Stimulated activated naive B cell treated with anti-CD40 and anti-IgM and Interleukin-4, amounts not matched to agents 10 μg/mL and 1 μg/mL and 100 μg/mL, for 72 hours (primary cell): ENCODE measurements at regions not wholly inside any gene's neighbourhood (a gene's known extent, or its start where the extent isn't known, plus 50 kb on each side); places are given as distances from the start of the nearest gene placed in this dataset.

Source experiments
- ATAC-seq, 2 donors: fragments of 150-1000 bp; cut with Tn5 transposase; replicated peaks; 2 replicates each; pipeline ENCODE4 v1.10.0; 2021; ENCODE audit warnings: moderate library complexity in 1 of 2
- DNase-seq: peaks from one replicate; pipeline ENCODE4 v3.0.0; 2021
- H3K27ac Mint-ChIP-seq: one replicate; pipeline ENCODE4 v1.8.0; 2022; ENCODE audit warnings: mild to moderate bottlenecking, mixed read lengths
- H3K27me3 Mint-ChIP-seq, 2 donors: one replicate each; pipeline ENCODE4 v1.8.0; 2022; ENCODE audit warnings: mixed read lengths in 2 of 2
- H3K36me3 Mint-ChIP-seq, 2 donors: one replicate each; pipeline ENCODE4 v1.8.0; 2022; ENCODE audit warnings: mixed read lengths in 2 of 2, mild to moderate bottlenecking in 1 of 2
- H3K4me1 Mint-ChIP-seq, 2 donors: one replicate each; pipeline ENCODE4 v1.8.0; 2022; ENCODE audit warnings: mixed read lengths in 2 of 2, mild to moderate bottlenecking in 1 of 2
- H3K4me3 Mint-ChIP-seq, 2 donors: one replicate each; pipeline ENCODE4 v1.8.0; 2022; ENCODE audit warnings: mild to moderate bottlenecking in 2 of 2, mixed read lengths in 2 of 2, moderate library complexity in 1 of 2
- H3K9me3 Mint-ChIP-seq, 2 donors: one replicate each; pipeline ENCODE4 v1.8.0; 2022; ENCODE audit warnings: mixed read lengths in 2 of 2, mild to moderate bottlenecking in 1 of 2

DNA sequence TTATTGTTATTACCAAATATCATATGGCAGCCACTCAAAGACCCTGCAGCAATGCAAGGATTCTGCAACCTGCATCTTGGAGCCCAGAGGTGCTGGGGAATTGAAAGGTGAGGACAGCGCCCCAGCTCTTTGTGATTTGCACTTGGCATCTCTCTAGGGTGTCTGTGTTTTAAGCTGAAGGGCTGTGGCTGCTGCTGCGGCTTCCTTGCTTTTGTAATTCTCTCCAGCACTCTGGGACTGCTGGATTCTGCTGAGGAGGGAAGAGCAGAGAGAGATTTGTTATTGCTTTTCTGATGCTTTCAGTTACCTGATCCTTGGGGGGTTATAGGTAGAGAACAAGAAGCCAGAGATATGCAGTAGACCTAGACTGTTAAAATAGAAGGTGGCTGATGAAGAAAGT, 562.4 kb downstream of the EBF1 start:
- Mint-ChIP-seq H3K36me3 (no peaks in the 10 kb centered on the region), H3K4me1 (peaks cover 13 to 33% of the 10 kb centered on the region in 2 donors), H3K27me3 (peaks cover 0 to 3% of the 10 kb centered on the region in 2 donors), H3K4me3 (no peak overlapping the region), H3K9me3 (no peaks in the 10 kb centered on the region), H3K27ac (no peak overlapping the region)
- no peak for DNase-seq
- no peak for ATAC-seq

DNA sequence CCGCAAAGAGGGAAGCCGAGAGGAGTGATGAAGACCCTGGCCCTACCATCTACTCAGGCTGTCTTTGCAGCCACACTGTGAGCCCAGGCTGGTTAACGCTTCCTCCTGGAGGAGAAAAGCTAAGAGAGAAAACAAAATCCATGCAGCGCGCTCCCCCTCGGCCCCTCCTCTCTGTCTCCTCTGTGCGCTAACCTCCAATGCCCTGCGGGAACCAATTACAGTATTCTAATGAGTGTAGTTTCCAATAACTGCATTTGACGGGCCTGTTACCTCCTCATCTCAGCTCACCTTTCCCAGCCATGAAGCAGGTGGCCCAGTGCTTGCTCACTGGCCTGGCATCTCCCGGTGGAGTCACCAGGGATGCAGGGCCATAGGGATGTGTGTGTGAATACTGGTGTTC, 565.5 kb downstream of the EBF1 start:
- DNase-seq = no peak
- peaks cover 0 to 3% of the 10 kb centered on the region in 2 donors for H3K27me3 Mint-ChIP-seq
- H3K9me3 Mint-ChIP-seq = no peaks in the 10 kb centered on the region
- no peak overlapping the region for H3K27ac Mint-ChIP-seq
- no peak for ATAC-seq
- H3K4me3 Mint-ChIP-seq = no peak overlapping the region
- peaks cover 12 to 16% of the 10 kb centered on the region in 2 donors for H3K4me1 Mint-ChIP-seq
- H3K36me3 Mint-ChIP-seq = no peaks in the 10 kb centered on the region

GRCh38 chr5:158532739-158533138, 567.0 kb downstream of the EBF1 start:
- ATAC-seq = no peak
- no peak for DNase-seq
- no peaks in the 10 kb centered on the region for H3K9me3 Mint-ChIP-seq
- H3K4me1 Mint-ChIP-seq = peaks cover 1 to 2% of the 10 kb centered on the region in 2 donors
- no peak overlapping the region for H3K4me3 Mint-ChIP-seq
- H3K27me3 Mint-ChIP-seq = peaks cover 0 to 3% of the 10 kb centered on the region in 2 donors
- no peaks in the 10 kb centered on the region for H3K36me3 Mint-ChIP-seq
- H3K27ac Mint-ChIP-seq = no peak overlapping the region

DNA sequence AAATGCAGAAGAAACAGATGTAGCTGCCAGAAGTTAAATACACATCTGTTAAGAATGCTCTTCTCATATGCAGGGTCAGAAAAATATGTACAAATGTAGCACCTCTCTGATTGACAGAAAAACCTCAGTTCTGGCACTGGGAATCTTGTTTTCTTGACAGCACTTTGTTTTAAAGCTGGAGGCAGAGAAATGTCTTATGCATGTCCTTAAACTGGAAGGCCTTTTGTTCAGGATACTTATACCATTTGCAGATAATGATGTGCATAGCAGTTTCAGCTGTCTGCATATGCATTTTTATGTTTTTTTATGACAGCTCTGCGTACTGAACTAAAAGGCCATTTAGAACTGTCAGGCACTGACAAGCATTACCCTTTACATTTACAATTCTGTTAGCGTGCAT, 567.9 kb downstream of the EBF1 start:
- H3K27me3 Mint-ChIP-seq = peaks cover 0 to 3% of the 10 kb centered on the region in 2 donors

GRCh38 chr5:158530115-158530514, 569.6 kb downstream of the EBF1 start:
- Mint-ChIP-seq H3K36me3 (no peaks in the 10 kb centered on the region), H3K27ac (no peak overlapping the region), H3K4me1 (peaks cover 0 to 2% of the 10 kb centered on the region in 2 donors), H3K27me3 (no peaks in the 10 kb centered on the region), H3K4me3 (no peak overlapping the region), H3K9me3 (no peaks in the 10 kb centered on the region)
- DNase-seq = no peak
- ATAC-seq = no peak

More for the DNA sequence above, 567.9 kb downstream of the EBF1 start:
- Mint-ChIP-seq H3K36me3 (no peaks in the 10 kb centered on the region), H3K4me1 (peaks cover 0 to 2% of the 10 kb centered on the region in 2 donors), H3K9me3 (no peaks in the 10 kb centered on the region), H3K27ac (no peak overlapping the region), H3K4me3 (no peak overlapping the region)
- DNase-seq (no peak), ATAC-seq (no peak)

GRCh38 chr5:158529454-158529853, 570.3 kb downstream of the EBF1 start:
- Mint-ChIP-seq H3K4me1 (peaks cover 0 to 2% of the 10 kb centered on the region in 2 donors), H3K27me3 (no peaks in the 10 kb centered on the region), H3K4me3 (no peak overlapping the region), H3K9me3 (no peaks in the 10 kb centered on the region), H3K36me3 (no peaks in the 10 kb centered on the region), H3K27ac (no peak overlapping the region)
- no peak for ATAC-seq
- no peak for DNase-seq

- Mint-ChIP-seq H3K4me1 (peaks cover 0 to 4% of the 10 kb centered on the region in 2 donors), H3K36me3 (no peaks in the 10 kb centered on the region), H3K9me3 (no peaks in the 10 kb centered on the region), H3K27ac (no peak overlapping the region), H3K27me3 (no peaks in the 10 kb centered on the region), H3K4me3 (no peak overlapping the region)
- DNase-seq (no peak), ATAC-seq (no peak)
Observed at GRCh38 chr5:158525663-158526062, 574.1 kb downstream of the EBF1 start.

- DNase-seq (no peak), ATAC-seq (no peak)
- Mint-ChIP-seq H3K36me3 (no peaks in the 10 kb centered on the region), H3K9me3 (no peaks in the 10 kb centered on the region), H3K4me1 (peaks cover 0 to 2% of the 10 kb centered on the region in 2 donors), H3K4me3 (no peak overlapping the region), H3K27ac (no peak overlapping the region), H3K27me3 (no peaks in the 10 kb centered on the region)
Observed at GRCh38 chr5:158524070-158524469, 575.6 kb downstream of the EBF1 start.

DNA sequence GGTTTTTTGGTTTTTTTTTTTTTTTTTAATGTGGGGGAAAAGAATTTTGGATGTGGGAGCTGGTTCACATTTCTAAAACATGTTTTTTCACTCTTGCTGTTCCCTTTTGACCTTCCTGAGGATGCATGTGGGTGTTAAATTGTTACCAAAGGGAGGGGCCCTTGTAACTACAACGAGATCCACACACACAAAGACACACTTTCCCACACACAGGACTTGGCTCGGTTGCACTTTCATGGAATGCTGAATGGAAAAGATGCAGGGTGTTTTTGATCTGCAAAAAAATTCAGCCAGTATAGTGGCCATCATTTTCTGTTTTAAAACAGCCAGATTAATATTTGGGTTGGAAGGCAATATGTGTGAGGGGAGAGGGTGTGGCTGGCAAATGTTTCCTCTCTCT, 576.9 kb downstream of the EBF1 start:
- no peak for DNase-seq

GRCh38 chr5:158521995-158522394, 577.7 kb downstream of the EBF1 start:
- H3K36me3 Mint-ChIP-seq = no peaks in the 10 kb centered on the region
- ATAC-seq (no peak), DNase-seq (no peak)
- no peaks in the 10 kb centered on the region for H3K9me3 Mint-ChIP-seq
- H3K27me3 Mint-ChIP-seq = no peaks in the 10 kb centered on the region
- no peak overlapping the region for H3K27ac Mint-ChIP-seq
- peaks cover 0 to 2% of the 10 kb centered on the region in 2 donors for H3K4me1 Mint-ChIP-seq
- H3K4me3 Mint-ChIP-seq = no peak overlapping the region

More for the DNA sequence above, 576.9 kb downstream of the EBF1 start:
- Mint-ChIP-seq H3K36me3 (no peaks in the 10 kb centered on the region), H3K4me1 (peaks cover 0 to 2% of the 10 kb centered on the region in 2 donors), H3K9me3 (no peaks in the 10 kb centered on the region), H3K4me3 (no peak overlapping the region), H3K27me3 (no peaks in the 10 kb centered on the region), H3K27ac (no peak overlapping the region)
- no peak for ATAC-seq

- no peak for ATAC-seq
- H3K4me1 Mint-ChIP-seq = peaks cover 6 to 7% of the 10 kb centered on the region in 2 donors
- H3K27ac Mint-ChIP-seq = no peak overlapping the region
- H3K9me3 Mint-ChIP-seq = no peaks in the 10 kb centered on the region
- H3K4me3 Mint-ChIP-seq = no peak overlapping the region
- no peaks in the 10 kb centered on the region for H3K27me3 Mint-ChIP-seq
- H3K36me3 Mint-ChIP-seq = no peaks in the 10 kb centered on the region
- no peak for DNase-seq
Observed at GRCh38 chr5:158519433-158520021, 580.2 kb downstream of the EBF1 start.

DNA sequence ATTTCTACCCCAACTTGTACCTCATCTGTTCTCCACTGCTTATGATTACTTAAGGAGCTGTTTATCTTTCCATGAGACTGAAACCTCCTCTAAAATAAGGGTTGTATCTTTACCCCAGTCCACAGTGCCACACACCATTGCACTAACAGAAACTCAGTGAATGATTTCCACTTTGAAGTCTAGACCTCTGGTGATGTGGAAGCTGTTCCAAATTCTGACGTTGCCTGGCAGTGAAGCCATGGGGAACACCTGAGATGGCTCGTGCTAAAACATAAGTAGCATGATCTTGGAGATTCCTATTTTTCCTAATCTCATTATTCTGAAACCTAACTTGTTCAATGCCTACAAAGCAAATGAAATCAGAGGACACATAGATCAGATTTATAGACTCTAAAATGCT, 583.2 kb downstream of the EBF1 start:
- no peak for DNase-seq
- H3K9me3 Mint-ChIP-seq = no peaks in the 10 kb centered on the region
- H3K4me1 Mint-ChIP-seq = peaks cover 19 to 34% of the 10 kb centered on the region in 2 donors
- no peak for ATAC-seq
- no peaks in the 10 kb centered on the region for H3K36me3 Mint-ChIP-seq
- H3K27me3 Mint-ChIP-seq = no peaks in the 10 kb centered on the region
- no peak overlapping the region for H3K27ac Mint-ChIP-seq
- no peak overlapping the region for H3K4me3 Mint-ChIP-seq

DNA sequence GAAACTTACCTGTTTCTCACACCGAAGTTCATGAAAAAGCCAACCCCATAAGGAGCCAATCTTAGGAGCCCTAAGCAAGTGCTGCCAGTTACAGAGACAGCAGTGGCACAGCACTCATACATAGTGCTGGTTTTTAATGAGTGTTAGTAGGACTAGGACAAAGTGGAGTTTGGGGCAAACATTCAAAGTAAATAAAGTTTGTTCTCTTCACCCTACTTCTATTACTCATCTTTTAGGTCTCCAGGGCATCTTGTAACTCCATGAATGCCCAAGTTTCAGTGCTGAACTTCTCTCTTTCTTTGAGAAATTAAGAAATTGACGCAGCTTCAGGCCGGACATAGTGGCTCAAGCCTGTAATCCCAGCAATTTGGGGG, 584.7 kb downstream of the EBF1 start:
- Mint-ChIP-seq H3K9me3 (peaks cover 4 to 5% of the 10 kb centered on the region in 2 donors), H3K27me3 (no peaks in the 10 kb centered on the region), H3K36me3 (no peaks in the 10 kb centered on the region), H3K27ac (no peak overlapping the region), H3K4me3 (no peak overlapping the region), H3K4me1 (peaks cover 27 to 46% of the 10 kb centered on the region in 2 donors)
- ATAC-seq (no peak), DNase-seq (no peak)

GRCh38 chr5:158514319-158514985, 585.3 kb downstream of the EBF1 start:
- Mint-ChIP-seq H3K36me3 (no peaks in the 10 kb centered on the region), H3K9me3 (peaks cover 4 to 5% of the 10 kb centered on the region in 2 donors), H3K27ac (no peak overlapping the region), H3K4me1 (peaks cover 27 to 46% of the 10 kb centered on the region in 2 donors), H3K4me3 (peak overlapping the region in 1 of 2 donors; percentile 3), H3K27me3 (no peaks in the 10 kb centered on the region)
- ATAC-seq (peak in 1 of 2 donors; percentile 44), DNase-seq (no peak)
